AG10803 (cell line): ENCODE measurements at regions not wholly inside any gene's neighbourhood (a gene's known extent, or its start where the extent isn't known, plus 50 kb on each side); places are given as distances from the start of the nearest gene placed in this dataset.

ENCODE experiments used
- DNase-seq: peaks from one replicate; pipeline ENCODE4 v3.0.0; 2010; ENCODE audit warnings: low read depth
- H3K4me3 ChIP-seq: 2 replicates; pipeline ENCODE4 v1.5.1; 2011; ENCODE audit warnings: mild to moderate bottlenecking, low read length, control low read depth
- TF ChIP-seq, protein P1 (sequence below): conservative IDR thresholded peaks from 2 replicates; pipeline ENCODE4 v1.5.1; 2011; ENCODE audit warnings: mild to moderate bottlenecking, low read length, control low read depth, inconsistent platforms

DNA sequence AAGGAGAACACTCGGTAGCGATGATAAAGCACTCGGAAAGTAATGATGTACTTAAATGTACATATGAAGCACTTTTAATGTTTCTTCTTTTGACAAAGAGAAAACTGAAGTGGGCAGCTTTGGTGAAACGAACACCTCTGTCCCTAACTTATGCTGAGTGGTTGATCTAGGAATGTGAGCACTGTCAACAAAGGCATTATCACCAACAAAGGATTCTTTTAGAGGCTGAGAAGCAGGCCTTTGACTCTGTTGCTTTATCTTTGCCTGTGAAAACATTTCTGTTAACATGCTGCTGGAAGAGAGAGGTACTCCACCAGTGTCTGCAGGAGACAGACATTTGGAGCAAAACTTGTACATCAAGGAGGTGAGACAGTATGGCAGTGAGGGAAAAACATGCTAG is 103.2 kb upstream of the VRK1 start:
- TF ChIP-seq, protein P1, sequence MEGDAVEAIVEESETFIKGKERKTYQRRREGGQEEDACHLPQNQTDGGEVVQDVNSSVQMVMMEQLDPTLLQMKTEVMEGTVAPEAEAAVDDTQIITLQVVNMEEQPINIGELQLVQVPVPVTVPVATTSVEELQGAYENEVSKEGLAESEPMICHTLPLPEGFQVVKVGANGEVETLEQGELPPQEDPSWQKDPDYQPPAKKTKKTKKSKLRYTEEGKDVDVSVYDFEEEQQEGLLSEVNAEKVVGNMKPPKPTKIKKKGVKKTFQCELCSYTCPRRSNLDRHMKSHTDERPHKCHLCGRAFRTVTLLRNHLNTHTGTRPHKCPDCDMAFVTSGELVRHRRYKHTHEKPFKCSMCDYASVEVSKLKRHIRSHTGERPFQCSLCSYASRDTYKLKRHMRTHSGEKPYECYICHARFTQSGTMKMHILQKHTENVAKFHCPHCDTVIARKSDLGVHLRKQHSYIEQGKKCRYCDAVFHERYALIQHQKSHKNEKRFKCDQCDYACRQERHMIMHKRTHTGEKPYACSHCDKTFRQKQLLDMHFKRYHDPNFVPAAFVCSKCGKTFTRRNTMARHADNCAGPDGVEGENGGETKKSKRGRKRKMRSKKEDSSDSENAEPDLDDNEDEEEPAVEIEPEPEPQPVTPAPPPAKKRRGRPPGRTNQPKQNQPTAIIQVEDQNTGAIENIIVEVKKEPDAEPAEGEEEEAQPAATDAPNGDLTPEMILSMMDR = no peak
- H3K4me3 ChIP-seq = no peak overlapping the region
- DNase-seq = no peak

DNA sequence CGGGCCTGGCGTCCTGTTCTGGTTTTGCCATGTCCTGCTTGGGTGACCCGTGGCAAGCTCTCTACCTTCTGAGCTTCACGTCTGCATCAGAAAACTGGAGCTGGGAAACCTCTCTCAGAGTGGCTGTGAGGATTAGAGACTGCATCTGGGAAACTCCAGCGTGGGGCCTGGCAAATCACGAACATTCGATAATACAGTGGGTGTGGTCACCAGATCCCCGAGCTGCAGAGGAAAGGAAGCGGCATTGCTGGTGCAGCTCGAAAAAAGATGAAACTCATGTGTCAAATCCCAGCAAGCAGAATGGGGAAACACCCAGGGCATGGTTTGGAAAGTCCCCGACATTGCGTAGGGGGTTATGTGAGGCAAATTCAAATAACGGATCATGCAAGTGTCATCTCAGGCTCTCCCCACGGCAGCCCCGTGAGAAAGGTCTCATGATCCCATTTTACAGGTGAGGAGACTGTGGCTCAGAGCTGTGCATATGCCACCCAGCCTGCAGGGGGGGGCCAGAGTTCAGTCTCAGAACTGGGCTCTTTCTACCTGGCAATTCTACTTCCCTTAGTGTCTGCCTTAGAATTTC is 98.1 kb upstream of the VRK1 start:
- TF ChIP-seq, protein P1 = no peak
- H3K4me3 ChIP-seq = no peak overlapping the region
- DNase-seq = no peak

DNA sequence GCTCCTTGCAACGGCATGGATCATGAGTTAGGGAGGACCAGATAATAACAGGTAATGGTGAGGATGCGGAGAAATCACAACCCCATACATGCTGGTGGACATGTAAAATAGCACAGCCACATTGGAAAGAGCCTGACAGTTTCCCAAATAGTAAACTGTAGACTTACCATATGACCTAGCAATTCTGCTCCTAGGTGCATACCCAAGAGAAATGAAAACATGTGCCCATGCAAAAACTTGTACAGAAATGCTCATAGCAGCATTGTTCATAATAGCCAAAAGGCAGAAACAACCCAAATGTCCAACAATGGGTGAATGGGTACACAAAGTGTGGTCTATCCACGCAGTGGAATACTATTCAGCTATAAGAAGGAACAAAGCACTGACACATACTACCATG is 97.5 kb upstream of the VRK1 start:
- no peak for DNase-seq
- TF ChIP-seq, protein P1 = no peak
- no peak overlapping the region for H3K4me3 ChIP-seq

DNA sequence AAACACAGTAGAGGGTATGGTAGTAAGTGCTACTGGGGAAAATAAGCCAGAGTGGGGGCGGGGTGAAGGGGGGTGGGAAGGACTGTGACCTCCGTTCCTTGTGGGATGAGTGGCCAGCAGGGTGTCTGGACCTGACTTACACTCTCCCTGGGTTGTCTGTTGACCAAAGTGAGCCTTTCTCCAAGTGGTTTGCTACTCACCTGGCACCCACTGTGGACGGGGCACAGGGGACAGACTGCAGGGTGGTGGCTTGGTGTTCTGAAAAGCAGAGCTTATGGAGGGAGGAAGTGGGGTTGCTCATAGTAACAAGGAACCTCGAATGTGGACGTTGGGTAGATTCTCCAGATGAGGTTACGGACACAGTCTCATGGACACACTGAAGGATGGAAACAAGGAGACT is 94.4 kb upstream of the VRK1 start:
- TF ChIP-seq, protein P1 = no peak
- DNase-seq = no peak
- no peak overlapping the region for H3K4me3 ChIP-seq

DNA sequence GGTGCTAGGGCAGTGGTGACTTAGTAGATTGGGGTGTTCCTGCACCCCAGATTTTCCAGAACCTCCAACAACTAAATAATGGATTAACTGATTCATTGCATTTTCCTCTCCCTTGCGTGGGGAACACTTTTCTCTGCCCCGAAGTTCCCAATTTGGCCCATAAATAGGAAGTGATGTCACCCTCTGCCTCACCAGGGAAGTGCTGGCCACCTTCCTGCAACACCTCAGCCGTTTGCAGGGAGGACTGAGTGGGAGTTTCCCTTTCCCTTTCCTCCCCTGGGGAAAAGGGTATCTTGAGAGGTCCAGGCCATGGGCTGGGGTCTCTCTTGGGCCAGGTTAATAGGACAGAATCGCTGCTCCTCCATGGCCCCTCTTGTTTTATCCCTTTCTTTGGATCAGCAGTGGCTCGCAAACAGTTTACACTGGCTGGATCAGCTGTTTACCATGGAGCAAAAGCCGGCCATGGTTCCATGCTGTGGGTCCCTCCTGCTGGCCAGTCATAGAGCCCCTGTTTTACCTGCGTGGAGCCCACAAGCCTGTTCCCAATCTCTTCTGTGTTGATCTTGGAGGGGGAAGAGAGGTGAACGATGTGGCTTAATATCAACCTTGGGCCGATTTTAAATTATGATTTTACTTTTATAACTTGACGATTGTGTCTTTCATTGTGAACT is 91.6 kb upstream of the VRK1 start:
- DNase-seq = no peak

DNA sequence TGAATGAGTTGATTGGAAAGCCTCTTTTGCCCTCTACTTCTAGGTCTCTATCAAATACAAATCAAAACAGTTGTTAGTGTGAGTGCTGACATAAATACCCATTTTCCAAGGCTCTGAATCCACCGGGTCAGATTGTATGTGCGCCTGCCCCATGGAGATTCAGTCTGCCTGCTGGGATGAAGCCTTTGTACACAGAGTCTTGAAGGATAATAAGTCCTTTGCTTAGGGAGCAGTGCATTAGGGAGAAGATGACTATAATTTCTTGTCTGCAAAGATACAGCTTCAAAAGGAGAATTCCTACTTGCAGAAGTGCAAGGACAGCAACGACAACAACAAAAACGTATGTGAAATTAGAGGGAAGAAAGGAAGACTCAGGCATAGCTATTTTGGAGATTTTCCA is 90.3 kb upstream of the VRK1 start:
- TF ChIP-seq, protein P1 = no peak

More for the DNA sequence above, 91.6 kb upstream of the VRK1 start:
- TF ChIP-seq, protein P1 = no peak
- no peak overlapping the region for H3K4me3 ChIP-seq

DNA sequence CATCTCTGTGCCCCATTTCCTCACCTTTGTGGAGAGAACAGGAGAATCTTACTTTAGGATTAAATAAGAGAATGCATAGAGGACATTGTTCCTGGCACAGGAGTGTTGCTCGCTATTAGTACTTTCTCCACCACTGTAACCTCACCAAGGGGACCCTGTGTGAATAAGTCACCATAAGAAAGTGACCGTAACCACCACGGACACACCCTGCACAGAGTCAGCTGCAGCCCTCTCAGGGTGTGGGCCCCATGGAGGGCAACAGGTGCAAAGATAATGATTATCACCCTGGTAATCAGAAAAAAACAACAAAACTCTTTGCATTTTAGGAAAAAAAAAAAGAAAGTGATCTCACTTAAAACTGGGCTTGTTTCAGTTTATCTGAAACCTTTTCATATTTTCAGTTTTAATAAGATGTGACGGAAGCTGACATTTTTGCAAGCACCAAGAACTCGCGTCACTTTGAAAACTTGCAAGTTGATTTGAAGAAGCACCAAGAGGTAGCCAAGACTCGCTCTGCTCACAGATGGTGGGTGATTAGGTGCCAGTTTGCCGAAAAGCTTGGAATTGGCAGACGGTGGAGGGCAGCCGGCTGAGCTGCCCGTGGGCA is 87.0 kb upstream of the VRK1 start:
- no peak overlapping the region for H3K4me3 ChIP-seq
- DNase-seq = no peak
- TF ChIP-seq, protein P1 = no peak

More for the DNA sequence above, 90.3 kb upstream of the VRK1 start:
- DNase-seq = no peak
- H3K4me3 ChIP-seq = no peak overlapping the region
